Endothelial cell of umbilical vein (primary cell): ENCODE measurements at regions not wholly inside any gene's neighbourhood (a gene's known extent, or its start where the extent isn't known, plus 50 kb on each side); places are given as distances from the start of the nearest gene placed in this dataset.

Experiments
- BruUV-seq: library from RNA; stranded (reverse); fragments of 400-500 nt; replicated peaks from 2 replicates; lab custom pipeline; 2021; lab: Mats Ljungman, UMichigan
- CTCF ChIA-PET: fragments of 300-600, 350-600 bp; sonication (Branson Sonifier 250); formaldehyde crosslinking; loops from one replicate; lab custom pipeline; 2021; ENCODE audit warnings: antibody characterized with exemption, inconsistent platforms; lab: Charles Lee
- POLR2A ChIA-PET: fragments of 300-600, 350-600 bp; sonication (Branson Sonifier 250); formaldehyde crosslinking; loops from one replicate; lab custom pipeline; 2021; ENCODE audit warnings: antibody characterized with exemption, inconsistent platforms; lab: Charles Lee
- DNase-seq: peaks from one replicate; pipeline ENCODE4 v3.0.0-alpha.2; 2011; ENCODE audit warnings: low read depth, low spot score
- FAIRE-seq: peaks from 2 replicates; lab custom pipeline; 2011; peaks lifted over from hg19 to GRCh38; lab: Jason Lieb, UNC
- H2AFZ ChIP-seq: 2 replicates; pipeline ENCODE4 v1.6.0; 2012; ENCODE audit warnings: low read depth, low read length, control low read depth, inconsistent platforms
- H3K27ac ChIP-seq: 2 replicates; pipeline ENCODE4 v1.5.1; 2011; ENCODE audit warnings: low read depth, mild to moderate bottlenecking, control low read depth, low read length, moderate library complexity; ENCODE audit not compliant: insufficient read depth
- H3K27me3 ChIP-seq, 2 experiments: 2 replicates each; pipeline versions ENCODE4 v1.6.0 to v1.6.1; 2011; ENCODE audit warnings: low read length in 2 of 2, mixed read lengths in 1 of 2; ENCODE audit not compliant: control insufficient read depth in 2 of 2, insufficient read depth in 2 of 2
- H3K36me3 ChIP-seq, 2 experiments: 2 replicates in 1 of 2; 3 replicates in 1 of 2; pipeline ENCODE4 v1.5.1; 2011; ENCODE audit warnings: low read length in 2 of 2, mild to moderate bottlenecking in 1 of 2, moderate library complexity in 1 of 2; ENCODE audit not compliant: control insufficient read depth in 2 of 2, insufficient read depth in 2 of 2; ENCODE audit errors: extremely low read depth in 1 of 2
- H3K4me1 ChIP-seq: 3 replicates; pipeline ENCODE4 v1.5.1; 2011; ENCODE audit warnings: mild to moderate bottlenecking, low read length; ENCODE audit not compliant: control insufficient read depth, insufficient read depth; ENCODE audit errors: extremely low read depth
- H3K4me2 ChIP-seq: 2 replicates; pipeline ENCODE4 v1.6.1; 2011; ENCODE audit warnings: low read length, control low read depth, mixed read lengths; ENCODE audit not compliant: insufficient read depth
- H3K4me3 ChIP-seq, 3 experiments: fragments of 200-600 bp in 1 of 3; sonication (generic), shearing (Covaris generic) in 1 of 3; replicated peaks in 1 of 3; 2 replicates each; pipeline ENCODE4 v1.5.1; 2011 to 2016; ENCODE audit warnings: control low read depth in 3 of 3, low read length in 3 of 3, mild to moderate bottlenecking in 2 of 3, inconsistent platforms in 1 of 3, low read depth in 1 of 3, moderate library complexity in 1 of 3; ENCODE audit not compliant: insufficient read depth in 1 of 3
- H3K79me2 ChIP-seq: 2 replicates; pipeline ENCODE4 v1.6.0; 2012; ENCODE audit warnings: low read length, inconsistent platforms; ENCODE audit not compliant: control insufficient read depth, insufficient read depth
- H3K9ac ChIP-seq: replicated peaks from 2 replicates; pipeline ENCODE3; 2011; ENCODE audit warnings: low read length, control low read depth; ENCODE audit not compliant: insufficient read depth; ENCODE audit errors: extremely low read depth
- H3K9me1 ChIP-seq: replicated peaks from 3 replicates; pipeline ENCODE4 v1.6.0; 2011; ENCODE audit warnings: mild to moderate bottlenecking, low read length; ENCODE audit not compliant: control insufficient read depth, insufficient read depth; ENCODE audit errors: extremely low read depth
- H3K9me3 ChIP-seq: replicated peaks from 2 replicates; pipeline ENCODE4 v1.5.1; 2012; ENCODE audit warnings: low read length, inconsistent platforms; ENCODE audit not compliant: control insufficient read depth, insufficient read depth
- H4K20me1 ChIP-seq: replicated peaks from 2 replicates; pipeline ENCODE3; 2011; ENCODE audit warnings: mild to moderate bottlenecking, low read length; ENCODE audit not compliant: control insufficient read depth, insufficient read depth; ENCODE audit errors: extremely low read depth
- CTCF ChIP-seq, 2 donors: IDR thresholded peaks; 1 replicate in 1 of 2; 2 replicates in 1 of 2; pipeline ENCODE4 v1.5.1; 2011; ENCODE audit warnings: low read length in 2 of 2, mild to moderate bottlenecking in 2 of 2, moderate library complexity in 2 of 2, control low read depth in 1 of 2, inconsistent platforms in 1 of 2, low read depth in 1 of 2; ENCODE audit not compliant: insufficient read depth in 1 of 2; ENCODE audit errors: extremely low read depth in 1 of 2
- EZH2 ChIP-seq: IDR thresholded peaks from 2 replicates; pipeline ENCODE4 v1.6.1; 2012; ENCODE audit warnings: borderline replicate concordance, low read depth, mild to moderate bottlenecking, moderate library complexity, low read length, inconsistent platforms; ENCODE audit not compliant: severe bottlenecking
- FOS ChIP-seq: IDR thresholded peaks from 2 replicates; pipeline ENCODE4 v1.6.1; 2011; ENCODE audit warnings: mild to moderate bottlenecking, low read length, moderate library complexity, borderline replicate concordance; ENCODE audit not compliant: insufficient read depth
- GATA2 ChIP-seq: IDR thresholded peaks from 2 replicates; pipeline ENCODE4 v1.7.0; 2011; ENCODE audit warnings: low read depth, mild to moderate bottlenecking, moderate library complexity, mixed read lengths, low read length; ENCODE audit not compliant: insufficient read length, insufficient read depth
- JUN ChIP-seq: IDR thresholded peaks from 2 replicates; pipeline ENCODE4 v1.6.1; 2011; ENCODE audit warnings: borderline replicate concordance, low read depth; ENCODE audit not compliant: insufficient read length, insufficient read depth
- MYC ChIP-seq: IDR thresholded peaks from one replicate; pipeline ENCODE4 v1.6.1; 2011; ENCODE audit warnings: mild to moderate bottlenecking, low read depth, low read length
- POLR2A ChIP-seq: IDR thresholded peaks from 2 replicates; pipeline ENCODE4 v1.6.1; 2012; ENCODE audit warnings: low read depth, mild to moderate bottlenecking, control low read depth, low read length
- POLR2AphosphoS5 ChIP-seq: IDR thresholded peaks from 2 replicates; pipeline ENCODE4 v1.6.1; 2012; ENCODE audit warnings: low read depth, mild to moderate bottlenecking, control low read depth, low read length, moderate library complexity; ENCODE audit not compliant: insufficient read depth
- dilution Hi-C: fragments of 300-500 bp; cut with MboI; formaldehyde crosslinking; loops from one replicate; pipeline ENCODE4 v1.15.0; 2019; ENCODE audit warnings: low sequenced_read_pairs; ENCODE audit not compliant: extremely low pct_ligation_motif_present
- intact Hi-C: fragments of 100-400 bp; cut with micrococcal nuclease; formaldehyde crosslinking; loops from one replicate; pipeline ENCODE4 v1.10.0; 2022
- TF ChIP-seq, protein P1 (sequence below): IDR thresholded peaks from 2 replicates; pipeline ENCODE4 v1.6.1; 2011; ENCODE audit not compliant: insufficient read depth, insufficient read length

DNA sequence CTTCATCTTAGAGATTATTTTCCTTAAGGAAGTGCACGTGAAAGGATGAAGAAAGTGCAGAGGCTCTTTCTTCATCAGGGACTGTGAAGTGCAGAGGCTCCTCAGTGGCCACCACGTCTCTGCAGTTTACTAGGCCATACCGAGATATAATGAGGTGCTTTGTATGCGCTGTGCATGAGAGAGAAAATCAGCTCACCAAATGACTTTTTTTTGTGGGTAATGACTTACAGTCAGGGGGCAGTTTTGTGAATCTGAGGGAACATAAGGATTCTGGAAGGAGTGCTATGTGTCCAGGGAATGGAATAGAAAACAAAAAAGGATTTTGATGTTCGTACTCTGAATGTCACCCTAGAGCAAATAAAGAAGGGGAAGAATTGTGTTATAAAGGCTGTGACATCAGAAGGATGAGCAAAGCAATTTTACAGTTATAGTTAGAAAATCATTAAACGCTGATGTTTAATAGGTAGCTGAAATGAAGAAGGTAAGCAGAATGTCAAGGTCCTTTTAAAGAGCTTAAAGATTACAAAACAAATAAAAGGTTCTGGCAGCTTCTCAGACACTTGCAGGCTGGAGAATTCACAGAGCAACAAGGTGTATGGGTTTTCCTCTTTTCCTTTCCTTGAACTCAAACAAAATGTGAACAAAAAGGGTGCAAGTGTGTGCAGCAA lies 247.5 kb upstream of the NOVA1 start:
- Histone ChIP-seq H2AFZ (no peak overlapping the region), H3K4me1 (peaks cover 14% of the 10 kb centered on the region), H3K4me2 (no peak overlapping the region), H4K20me1 (no peaks in the 10 kb centered on the region), H3K9me1 (no peaks in the 10 kb centered on the region), H3K79me2 (no peaks in the 10 kb centered on the region), H3K4me3 (no peak overlapping the region), H3K9me3 (no peaks in the 10 kb centered on the region), H3K27me3 (no peaks in the 10 kb centered on the region), H3K36me3 (no peaks in the 10 kb centered on the region), H3K9ac (no peak overlapping the region), H3K27ac (no peak overlapping the region)
- intact Hi-C loops, result no loop called here
- CTCF ChIA-PET, result interaction anchor here (0.8 kb wide), 1 partner anchor 21 kb away, joined by 3 read pairs; no protein-coding TSS in a partner anchor
- no TSS peak for BruUV-seq
- DNase-seq, result no peak
- TF ChIP-seq, protein P1, sequence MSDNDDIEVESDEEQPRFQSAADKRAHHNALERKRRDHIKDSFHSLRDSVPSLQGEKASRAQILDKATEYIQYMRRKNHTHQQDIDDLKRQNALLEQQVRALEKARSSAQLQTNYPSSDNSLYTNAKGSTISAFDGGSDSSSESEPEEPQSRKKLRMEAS, result no peak
- TF ChIP-seq CTCF (IDR thresholded peaks at IDR 0.05; ENCODE audit: extremely low read depth in 1 of 2, insufficient read depth in 1 of 2, low read depth in 1 of 2, low read length in 2 of 2) (no peak), JUN (no peak), MYC (no peak), EZH2 (no peak), POLR2AphosphoS5 (no peak), GATA2 (no peak), POLR2A (no peak), FOS (no peak)
- POLR2A ChIA-PET, result no interaction called here
- dilution Hi-C loops, result no loop called here
- no peak for FAIRE-seq
